ENCODE measurements at regions not wholly inside any gene's neighbourhood (a gene's known extent, or its start where the extent isn't known, plus 50 kb on each side); places are given as distances from the start of the nearest gene placed in this dataset.

- TF ChIP-seq CTCF (IDR thresholded peaks at IDR 0.05; ENCODE audit: low read depth, low read length), result no peak
- TF ChIP-seq EZH2phosphoT487 (IDR thresholded peaks at IDR 0.05; ENCODE audit: low read depth), result no peak
Measured at GRCh38 chr1:34645109-34645688, 109.6 kb upstream of the GJB5 start.

Data from OCI-LY3 (cell line).